H1 (cell line): ENCODE measurements at regions not wholly inside any gene's neighbourhood (a gene's known extent, or its start where the extent isn't known, plus 50 kb on each side); places are given as distances from the start of the nearest gene placed in this dataset.

Experiments
- CHD2 ChIP-seq: IDR thresholded peaks from 2 replicates; pipeline ENCODE4 v1.6.1; 2012; ENCODE audit warnings: low read length, improper control_type of control experiment
- NANOG ChIP-seq: IDR thresholded peaks from 2 replicates; pipeline ENCODE4 v1.6.1; 2011; ENCODE audit warnings: low read length, low read depth, mild to moderate bottlenecking, inconsistent platforms; ENCODE audit not compliant: insufficient read depth, poor library complexity, severe bottlenecking
- POLR2A ChIP-seq, 2 experiments: IDR thresholded peaks; 1 replicate in 1 of 2; 2 replicates in 1 of 2; pipeline ENCODE4 v1.6.1; 2011; ENCODE audit warnings: low read depth in 2 of 2, low read length in 2 of 2, mild to moderate bottlenecking in 2 of 2; ENCODE audit errors: control extremely low read depth in 1 of 2
- SP4 ChIP-seq: IDR thresholded peaks from 2 replicates; pipeline ENCODE4 v1.6.1; 2012; ENCODE audit warnings: low read length, inconsistent platforms
- TEAD4 ChIP-seq: IDR thresholded peaks from 2 replicates; pipeline ENCODE4 v1.6.1; 2012; ENCODE audit warnings: low read depth, low read length, inconsistent platforms, mixed read lengths
- TF ChIP-seq, protein P1 (sequence below): fragments of 300-600 bp; sonication (generic); IDR thresholded peaks from 2 replicates; pipeline ENCODE4 v1.7.1; 2012; ENCODE audit warnings: low read length, moderate library complexity, mild to moderate bottlenecking, inconsistent platforms; ENCODE audit not compliant: insufficient replicate concordance
- TF ChIP-seq, protein P2 (sequence below): IDR thresholded peaks from 2 replicates; pipeline ENCODE4 v1.6.1; 2012; ENCODE audit warnings: inconsistent platforms

DNA sequence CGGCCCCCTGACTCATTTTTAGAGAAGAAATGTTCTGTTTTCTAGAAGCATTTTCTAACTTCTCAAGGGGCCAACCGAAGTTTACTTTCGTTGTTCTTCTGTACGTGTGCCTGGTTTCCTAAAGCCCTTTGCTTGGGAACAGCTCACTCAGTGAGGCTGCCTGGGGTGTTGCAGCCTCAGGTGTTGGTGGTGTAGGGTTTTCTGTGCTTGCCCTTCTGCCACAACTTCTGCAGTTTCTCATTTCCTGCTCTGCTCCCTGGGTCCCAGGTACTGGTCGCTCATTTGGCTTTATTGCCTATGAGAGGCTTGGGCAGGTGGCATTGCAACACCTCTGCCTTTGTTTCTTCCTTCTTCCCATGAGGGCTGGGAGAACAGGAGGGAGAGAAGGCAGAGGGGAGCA is 278.3 kb downstream of the SOX4 start (continued):
- TF ChIP-seq, protein P1, sequence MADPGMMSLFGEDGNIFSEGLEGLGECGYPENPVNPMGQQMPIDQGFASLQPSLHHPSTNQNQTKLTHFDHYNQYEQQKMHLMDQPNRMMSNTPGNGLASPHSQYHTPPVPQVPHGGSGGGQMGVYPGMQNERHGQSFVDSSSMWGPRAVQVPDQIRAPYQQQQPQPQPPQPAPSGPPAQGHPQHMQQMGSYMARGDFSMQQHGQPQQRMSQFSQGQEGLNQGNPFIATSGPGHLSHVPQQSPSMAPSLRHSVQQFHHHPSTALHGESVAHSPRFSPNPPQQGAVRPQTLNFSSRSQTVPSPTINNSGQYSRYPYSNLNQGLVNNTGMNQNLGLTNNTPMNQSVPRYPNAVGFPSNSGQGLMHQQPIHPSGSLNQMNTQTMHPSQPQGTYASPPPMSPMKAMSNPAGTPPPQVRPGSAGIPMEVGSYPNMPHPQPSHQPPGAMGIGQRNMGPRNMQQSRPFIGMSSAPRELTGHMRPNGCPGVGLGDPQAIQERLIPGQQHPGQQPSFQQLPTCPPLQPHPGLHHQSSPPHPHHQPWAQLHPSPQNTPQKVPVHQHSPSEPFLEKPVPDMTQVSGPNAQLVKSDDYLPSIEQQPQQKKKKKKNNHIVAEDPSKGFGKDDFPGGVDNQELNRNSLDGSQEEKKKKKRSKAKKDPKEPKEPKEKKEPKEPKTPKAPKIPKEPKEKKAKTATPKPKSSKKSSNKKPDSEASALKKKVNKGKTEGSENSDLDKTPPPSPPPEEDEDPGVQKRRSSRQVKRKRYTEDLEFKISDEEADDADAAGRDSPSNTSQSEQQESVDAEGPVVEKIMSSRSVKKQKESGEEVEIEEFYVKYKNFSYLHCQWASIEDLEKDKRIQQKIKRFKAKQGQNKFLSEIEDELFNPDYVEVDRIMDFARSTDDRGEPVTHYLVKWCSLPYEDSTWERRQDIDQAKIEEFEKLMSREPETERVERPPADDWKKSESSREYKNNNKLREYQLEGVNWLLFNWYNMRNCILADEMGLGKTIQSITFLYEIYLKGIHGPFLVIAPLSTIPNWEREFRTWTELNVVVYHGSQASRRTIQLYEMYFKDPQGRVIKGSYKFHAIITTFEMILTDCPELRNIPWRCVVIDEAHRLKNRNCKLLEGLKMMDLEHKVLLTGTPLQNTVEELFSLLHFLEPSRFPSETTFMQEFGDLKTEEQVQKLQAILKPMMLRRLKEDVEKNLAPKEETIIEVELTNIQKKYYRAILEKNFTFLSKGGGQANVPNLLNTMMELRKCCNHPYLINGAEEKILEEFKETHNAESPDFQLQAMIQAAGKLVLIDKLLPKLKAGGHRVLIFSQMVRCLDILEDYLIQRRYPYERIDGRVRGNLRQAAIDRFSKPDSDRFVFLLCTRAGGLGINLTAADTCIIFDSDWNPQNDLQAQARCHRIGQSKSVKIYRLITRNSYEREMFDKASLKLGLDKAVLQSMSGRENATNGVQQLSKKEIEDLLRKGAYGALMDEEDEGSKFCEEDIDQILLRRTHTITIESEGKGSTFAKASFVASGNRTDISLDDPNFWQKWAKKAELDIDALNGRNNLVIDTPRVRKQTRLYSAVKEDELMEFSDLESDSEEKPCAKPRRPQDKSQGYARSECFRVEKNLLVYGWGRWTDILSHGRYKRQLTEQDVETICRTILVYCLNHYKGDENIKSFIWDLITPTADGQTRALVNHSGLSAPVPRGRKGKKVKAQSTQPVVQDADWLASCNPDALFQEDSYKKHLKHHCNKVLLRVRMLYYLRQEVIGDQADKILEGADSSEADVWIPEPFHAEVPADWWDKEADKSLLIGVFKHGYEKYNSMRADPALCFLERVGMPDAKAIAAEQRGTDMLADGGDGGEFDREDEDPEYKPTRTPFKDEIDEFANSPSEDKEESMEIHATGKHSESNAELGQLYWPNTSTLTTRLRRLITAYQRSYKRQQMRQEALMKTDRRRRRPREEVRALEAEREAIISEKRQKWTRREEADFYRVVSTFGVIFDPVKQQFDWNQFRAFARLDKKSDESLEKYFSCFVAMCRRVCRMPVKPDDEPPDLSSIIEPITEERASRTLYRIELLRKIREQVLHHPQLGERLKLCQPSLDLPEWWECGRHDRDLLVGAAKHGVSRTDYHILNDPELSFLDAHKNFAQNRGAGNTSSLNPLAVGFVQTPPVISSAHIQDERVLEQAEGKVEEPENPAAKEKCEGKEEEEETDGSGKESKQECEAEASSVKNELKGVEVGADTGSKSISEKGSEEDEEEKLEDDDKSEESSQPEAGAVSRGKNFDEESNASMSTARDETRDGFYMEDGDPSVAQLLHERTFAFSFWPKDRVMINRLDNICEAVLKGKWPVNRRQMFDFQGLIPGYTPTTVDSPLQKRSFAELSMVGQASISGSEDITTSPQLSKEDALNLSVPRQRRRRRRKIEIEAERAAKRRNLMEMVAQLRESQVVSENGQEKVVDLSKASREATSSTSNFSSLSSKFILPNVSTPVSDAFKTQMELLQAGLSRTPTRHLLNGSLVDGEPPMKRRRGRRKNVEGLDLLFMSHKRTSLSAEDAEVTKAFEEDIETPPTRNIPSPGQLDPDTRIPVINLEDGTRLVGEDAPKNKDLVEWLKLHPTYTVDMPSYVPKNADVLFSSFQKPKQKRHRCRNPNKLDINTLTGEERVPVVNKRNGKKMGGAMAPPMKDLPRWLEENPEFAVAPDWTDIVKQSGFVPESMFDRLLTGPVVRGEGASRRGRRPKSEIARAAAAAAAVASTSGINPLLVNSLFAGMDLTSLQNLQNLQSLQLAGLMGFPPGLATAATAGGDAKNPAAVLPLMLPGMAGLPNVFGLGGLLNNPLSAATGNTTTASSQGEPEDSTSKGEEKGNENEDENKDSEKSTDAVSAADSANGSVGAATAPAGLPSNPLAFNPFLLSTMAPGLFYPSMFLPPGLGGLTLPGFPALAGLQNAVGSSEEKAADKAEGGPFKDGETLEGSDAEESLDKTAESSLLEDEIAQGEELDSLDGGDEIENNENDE: no peak
- TF ChIP-seq NANOG (no peak), CHD2 (no peak), SP4 (no peak), POLR2A (IDR thresholded peaks at IDR 0.05; ENCODE audit: control extremely low read depth in 1 of 2, low read depth in 2 of 2, low read length in 2 of 2) (no peak), TEAD4 (no peak)
- TF ChIP-seq, protein P2, sequence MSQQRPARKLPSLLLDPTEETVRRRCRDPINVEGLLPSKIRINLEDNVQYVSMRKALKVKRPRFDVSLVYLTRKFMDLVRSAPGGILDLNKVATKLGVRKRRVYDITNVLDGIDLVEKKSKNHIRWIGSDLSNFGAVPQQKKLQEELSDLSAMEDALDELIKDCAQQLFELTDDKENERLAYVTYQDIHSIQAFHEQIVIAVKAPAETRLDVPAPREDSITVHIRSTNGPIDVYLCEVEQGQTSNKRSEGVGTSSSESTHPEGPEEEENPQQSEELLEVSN: no peak
